HCT116 (cell line): ENCODE measurements at regions not wholly inside any gene's neighbourhood (a gene's known extent, or its start where the extent isn't known, plus 50 kb on each side); places are given as distances from the start of the nearest gene placed in this dataset.
"Not testable (repeated sequence)": the region's sequence is repeated elsewhere in the genome, so short reads cannot be mapped to it uniquely, and the experiment has no call there.

Source experiments
- CTCF ChIP-seq, 3 experiments: fragments of 200-600 bp in 1 of 3; sonication (generic) in 1 of 3; IDR thresholded peaks in 2 of 3; conservative IDR thresholded peaks in 1 of 3; 2 replicates each; pipeline ENCODE4 v1.5.1; 2012 to 2017; ENCODE audit warnings: low read depth in 2 of 3, low read length in 2 of 3, antibody characterized with exemption in 1 of 3, borderline replicate concordance in 1 of 3, control low read depth in 1 of 3, mild to moderate bottlenecking in 1 of 3, mixed read lengths in 1 of 3, mixed run types in 1 of 3, moderate library complexity in 1 of 3; ENCODE audit not compliant: insufficient read depth in 1 of 3
- EGR1 ChIP-seq: IDR thresholded peaks from 2 replicates; pipeline ENCODE4 v1.6.1; 2012; ENCODE audit warnings: low read depth
- EZH2 ChIP-seq: fragments of 200-600 bp; sonication (generic); IDR thresholded peaks from 2 replicates; pipeline ENCODE4 v1.6.1; 2017; ENCODE audit warnings: antibody characterized with exemption, mixed run types
- EZH2phosphoT487 ChIP-seq: fragments of 200-600 bp; IDR thresholded peaks from 2 replicates; pipeline ENCODE4 v1.6.1; 2018; ENCODE audit warnings: antibody characterized with exemption, borderline replicate concordance
- POLR2A ChIP-seq: IDR thresholded peaks from 2 replicates; pipeline ENCODE4 v1.7.0; 2011; ENCODE audit warnings: borderline replicate concordance; ENCODE audit not compliant: insufficient read depth, insufficient read length; ENCODE audit errors: extremely low read depth
- POLR2AphosphoS5 ChIP-seq: IDR thresholded peaks from 2 replicates; pipeline ENCODE4 v1.6.1; 2011; ENCODE audit warnings: mild to moderate bottlenecking, low read depth, low read length, moderate library complexity
- RAD21 ChIP-seq: IDR thresholded peaks from 2 replicates; pipeline ENCODE4 v1.6.1; 2012; ENCODE audit warnings: low read depth, mild to moderate bottlenecking
- SIN3A ChIP-seq: IDR thresholded peaks from 2 replicates; pipeline ENCODE4 v1.6.1; 2012; ENCODE audit warnings: low read depth
- TCF7L2 ChIP-seq: IDR thresholded peaks from 2 replicates; pipeline ENCODE4 v1.7.0; 2011; ENCODE audit warnings: borderline replicate concordance, inconsistent platforms; ENCODE audit not compliant: insufficient read depth, insufficient read length; ENCODE audit errors: extremely low read depth
- TF ChIP-seq, protein P1 (sequence below): IDR thresholded peaks from 2 replicates; pipeline ENCODE4 v1.6.1; 2012

- TF ChIP-seq EZH2; CTCF (IDR thresholded peaks at IDR 0.05 in 2 of 3, conservative IDR thresholded peaks at IDR 0.05 in 1 of 3; ENCODE audit: borderline replicate concordance in 1 of 3, insufficient read depth in 1 of 3, low read depth in 2 of 3, low read length in 2 of 3); POLR2A; POLR2AphosphoS5; TCF7L2; RAD21; EZH2phosphoT487; EGR1; SIN3A: not testable (repeated sequence)
- TF ChIP-seq, protein P1, sequence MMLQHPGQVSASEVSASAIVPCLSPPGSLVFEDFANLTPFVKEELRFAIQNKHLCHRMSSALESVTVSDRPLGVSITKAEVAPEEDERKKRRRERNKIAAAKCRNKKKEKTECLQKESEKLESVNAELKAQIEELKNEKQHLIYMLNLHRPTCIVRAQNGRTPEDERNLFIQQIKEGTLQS, result not testable (repeated sequence)
These were observed 55.1 kb upstream of the PAGE5 start for GRCh38 chrX:55165026-55165425.
